Progenitor cell of endocrine pancreas (in vitro differentiated cells): ENCODE measurements at regions not wholly inside any gene's neighbourhood (a gene's known extent, or its start where the extent isn't known, plus 50 kb on each side); places are given as distances from the start of the nearest gene placed in this dataset.

Source experiments
- DNase-seq: peaks from one replicate; pipeline ENCODE4 v3.0.0; 2021; ENCODE audit warnings: low spot score; ENCODE audit not compliant: unreplicated experiment
- H3K27ac Mint-ChIP-seq: 2 replicates; pipeline ENCODE4 v1.8.0; 2021; ENCODE audit warnings: mild to moderate bottlenecking, moderate library complexity, mixed read lengths
- H3K27me3 Mint-ChIP-seq: 2 replicates; pipeline ENCODE4 v1.8.0; 2021; ENCODE audit warnings: mixed read lengths
- H3K36me3 Mint-ChIP-seq: 2 replicates; pipeline ENCODE4 v1.8.0; 2022; ENCODE audit warnings: mixed read lengths; ENCODE audit not compliant: insufficient read depth
- H3K4me1 Mint-ChIP-seq: 2 replicates; pipeline ENCODE4 v1.8.0; 2021; ENCODE audit warnings: low read depth, mixed read lengths
- H3K4me3 Mint-ChIP-seq: 2 replicates; pipeline ENCODE4 v1.8.0; 2021; ENCODE audit warnings: low read depth, mild to moderate bottlenecking, moderate library complexity, mixed read lengths
- H3K9me3 Mint-ChIP-seq: 2 replicates; pipeline ENCODE4 v1.8.0; 2021; ENCODE audit warnings: low read depth, mixed read lengths
- TF ChIP-seq, protein P1 (sequence below): fragments of 200-600 bp; sonication (generic); IDR thresholded peaks from one replicate; pipeline ENCODE4 v1.5.0; 2021; ENCODE audit warnings: antibody characterized with exemption, mild to moderate bottlenecking; ENCODE audit not compliant: unreplicated experiment

DNA sequence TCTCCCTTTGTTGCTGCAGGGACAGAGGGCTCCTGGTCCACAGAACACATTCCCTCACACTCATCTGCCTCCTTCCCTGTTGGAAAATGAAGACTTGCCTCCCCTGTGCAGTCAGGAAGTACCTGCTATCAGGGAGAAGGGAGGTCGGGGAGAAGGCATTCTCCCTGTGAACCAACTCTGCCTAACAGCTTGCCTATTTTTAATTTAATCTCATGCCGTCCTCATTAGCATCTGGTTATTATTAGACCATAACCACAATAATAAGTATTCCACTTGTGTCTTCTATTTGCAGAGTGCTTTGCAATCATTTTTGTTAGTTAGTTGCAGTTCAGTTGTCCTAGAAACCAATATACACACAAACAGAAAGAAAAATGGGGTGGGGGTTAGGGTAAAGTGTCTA is 232.6 kb upstream of the SKOR2 start:
- no peak for DNase-seq
- Mint-ChIP-seq H3K4me3 (no peak overlapping the region), H3K9me3 (no peaks in the 10 kb centered on the region), H3K36me3 (no peaks in the 10 kb centered on the region), H3K4me1 (no peaks in the 10 kb centered on the region), H3K27me3 (peaks cover 43% of the 10 kb centered on the region), H3K27ac (no peak overlapping the region)
- TF ChIP-seq, protein P1, sequence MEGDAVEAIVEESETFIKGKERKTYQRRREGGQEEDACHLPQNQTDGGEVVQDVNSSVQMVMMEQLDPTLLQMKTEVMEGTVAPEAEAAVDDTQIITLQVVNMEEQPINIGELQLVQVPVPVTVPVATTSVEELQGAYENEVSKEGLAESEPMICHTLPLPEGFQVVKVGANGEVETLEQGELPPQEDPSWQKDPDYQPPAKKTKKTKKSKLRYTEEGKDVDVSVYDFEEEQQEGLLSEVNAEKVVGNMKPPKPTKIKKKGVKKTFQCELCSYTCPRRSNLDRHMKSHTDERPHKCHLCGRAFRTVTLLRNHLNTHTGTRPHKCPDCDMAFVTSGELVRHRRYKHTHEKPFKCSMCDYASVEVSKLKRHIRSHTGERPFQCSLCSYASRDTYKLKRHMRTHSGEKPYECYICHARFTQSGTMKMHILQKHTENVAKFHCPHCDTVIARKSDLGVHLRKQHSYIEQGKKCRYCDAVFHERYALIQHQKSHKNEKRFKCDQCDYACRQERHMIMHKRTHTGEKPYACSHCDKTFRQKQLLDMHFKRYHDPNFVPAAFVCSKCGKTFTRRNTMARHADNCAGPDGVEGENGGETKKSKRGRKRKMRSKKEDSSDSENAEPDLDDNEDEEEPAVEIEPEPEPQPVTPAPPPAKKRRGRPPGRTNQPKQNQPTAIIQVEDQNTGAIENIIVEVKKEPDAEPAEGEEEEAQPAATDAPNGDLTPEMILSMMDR, result no peak

DNA sequence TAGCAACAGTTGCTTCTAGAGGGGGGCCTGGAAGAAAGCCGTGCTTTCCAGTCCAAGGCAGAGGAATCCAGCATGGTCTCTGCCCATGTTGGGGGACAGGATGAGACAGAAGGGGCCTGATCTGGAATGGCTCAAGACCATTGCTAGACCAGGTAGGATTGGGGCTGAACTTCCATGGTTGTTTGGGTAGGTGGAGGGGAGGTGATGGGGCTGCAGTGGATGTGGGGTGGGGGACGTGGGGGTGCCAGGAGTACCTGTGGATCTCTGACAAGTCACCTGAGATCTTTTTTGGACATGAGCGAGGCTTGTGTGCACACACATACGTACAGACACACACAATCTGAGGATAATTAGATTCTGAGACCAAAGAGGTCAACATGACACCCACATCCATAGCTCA is 228.7 kb upstream of the SKOR2 start:
- no peaks in the 10 kb centered on the region for H3K36me3 Mint-ChIP-seq
- peaks cover 51% of the 10 kb centered on the region for H3K27me3 Mint-ChIP-seq
- TF ChIP-seq, protein P1, result no peak
- H3K4me1 Mint-ChIP-seq, result no peaks in the 10 kb centered on the region
- H3K27ac Mint-ChIP-seq, result no peak overlapping the region
- DNase-seq, result no peak
- no peak overlapping the region for H3K4me3 Mint-ChIP-seq
- H3K9me3 Mint-ChIP-seq, result no peaks in the 10 kb centered on the region

DNA sequence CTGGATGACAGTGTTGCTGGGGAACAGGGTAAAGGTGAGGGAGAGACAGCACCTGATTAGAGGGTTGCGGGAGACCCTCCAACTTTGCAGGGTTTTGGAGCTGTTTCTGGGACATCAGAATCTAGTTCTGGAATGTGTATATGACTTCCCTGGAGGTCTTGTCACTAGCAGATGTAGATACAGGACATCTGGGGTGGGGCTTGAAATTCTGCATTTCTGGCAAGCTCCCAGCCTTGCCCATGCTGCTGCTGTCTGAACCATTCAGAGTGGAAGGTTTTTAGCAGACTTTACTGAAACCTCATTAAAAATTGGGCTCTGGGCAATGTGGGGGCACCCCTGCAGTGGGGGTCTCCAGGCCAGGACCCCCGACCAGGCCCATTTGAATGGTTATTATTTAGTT is 220.3 kb upstream of the SKOR2 start:
- no peaks in the 10 kb centered on the region for H3K36me3 Mint-ChIP-seq
- H3K4me3 Mint-ChIP-seq, result no peak overlapping the region
- H3K4me1 Mint-ChIP-seq, result no peaks in the 10 kb centered on the region
- TF ChIP-seq, protein P1, result no peak
- H3K9me3 Mint-ChIP-seq, result no peaks in the 10 kb centered on the region
- peaks cover 19% of the 10 kb centered on the region for H3K27me3 Mint-ChIP-seq
- no peak overlapping the region for H3K27ac Mint-ChIP-seq
- no peak for DNase-seq

DNA sequence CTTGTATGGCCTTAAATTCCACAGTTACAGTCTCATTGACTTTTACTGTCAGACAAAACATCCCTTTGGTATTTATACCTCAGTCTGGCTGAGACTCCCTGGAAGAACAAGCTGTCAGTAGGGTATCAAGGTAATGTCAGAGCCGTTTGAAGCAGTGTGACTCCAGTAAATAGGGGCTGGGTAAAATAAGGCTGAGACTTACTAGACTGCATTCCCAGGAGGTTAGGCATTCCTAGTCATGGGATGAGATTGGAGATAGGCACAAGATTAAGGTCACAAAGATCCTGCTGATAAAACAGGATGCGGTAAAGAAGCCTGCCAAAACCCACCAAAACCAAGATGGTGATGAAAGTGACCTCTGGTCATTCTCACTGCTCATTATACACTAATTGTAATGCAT is 219.5 kb upstream of the SKOR2 start:
- TF ChIP-seq, protein P1, result no peak
- Mint-ChIP-seq H3K27me3 (peaks cover 11% of the 10 kb centered on the region), H3K27ac (no peak overlapping the region), H3K9me3 (no peaks in the 10 kb centered on the region), H3K36me3 (no peaks in the 10 kb centered on the region), H3K4me1 (no peaks in the 10 kb centered on the region), H3K4me3 (no peak overlapping the region)
- no peak for DNase-seq

DNA sequence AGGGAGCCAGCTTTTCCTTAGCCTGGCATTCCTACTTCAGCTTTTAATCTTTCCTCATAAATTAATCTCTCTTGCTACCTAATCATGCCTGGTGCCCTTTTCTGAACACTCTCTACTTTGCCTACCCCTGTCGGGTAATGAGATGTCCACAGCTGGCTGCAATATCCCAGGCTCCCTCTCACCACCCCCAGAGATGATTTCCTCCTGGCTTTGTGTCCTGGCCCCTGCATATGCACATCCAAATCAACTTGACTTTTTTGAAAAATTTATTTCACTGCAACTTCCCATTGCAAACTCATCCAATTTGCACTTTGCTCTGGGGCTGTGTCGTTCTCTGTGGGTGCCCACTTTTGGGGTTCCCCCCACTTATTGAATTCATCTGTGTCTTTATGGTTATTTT is 218.1 kb upstream of the SKOR2 start:
- H3K4me1 Mint-ChIP-seq, result no peaks in the 10 kb centered on the region
- no peak overlapping the region for H3K4me3 Mint-ChIP-seq
- no peak for DNase-seq

More for the DNA sequence above, 218.1 kb upstream of the SKOR2 start:
- H3K27me3 Mint-ChIP-seq, result peaks cover 5% of the 10 kb centered on the region
- H3K36me3 Mint-ChIP-seq, result no peaks in the 10 kb centered on the region
- TF ChIP-seq, protein P1, result no peak
- no peak overlapping the region for H3K27ac Mint-ChIP-seq
- H3K9me3 Mint-ChIP-seq, result no peaks in the 10 kb centered on the region
